Stimulated activated naive CD8-positive, alpha-beta T cell treated with anti-CD3 and anti-CD28 coated beads, Interleukin-15, Interleukin-2, amounts not matched to agents 100 ng/mL and 50 ng/mL, for 24 hours (primary cell): ENCODE measurements at regions not wholly inside any gene's neighbourhood (a gene's known extent, or its start where the extent isn't known, plus 50 kb on each side); places are given as distances from the start of the nearest gene placed in this dataset.
"Not testable (repeated sequence)": the region's sequence is repeated elsewhere in the genome, so short reads cannot be mapped to it uniquely, and the experiment has no call there.

Source experiments
- H3K27ac Mint-ChIP-seq: one replicate; pipeline ENCODE4 v1.8.0; 2021; ENCODE audit warnings: mild to moderate bottlenecking, mixed read lengths
- H3K27me3 Mint-ChIP-seq: one replicate; pipeline ENCODE4 v1.8.0; 2021; ENCODE audit warnings: mixed read lengths
- H3K36me3 Mint-ChIP-seq: one replicate; pipeline ENCODE4 v1.8.0; 2021; ENCODE audit warnings: low read depth, mixed read lengths
- H3K4me1 Mint-ChIP-seq: one replicate; pipeline ENCODE4 v1.8.0; 2021; ENCODE audit warnings: low read depth, mixed read lengths
- H3K4me3 Mint-ChIP-seq: one replicate; pipeline ENCODE4 v1.8.0; 2021; ENCODE audit warnings: mild to moderate bottlenecking, mixed read lengths
- H3K9me3 Mint-ChIP-seq: one replicate; pipeline ENCODE4 v1.8.0; 2021; ENCODE audit warnings: mixed read lengths

- Mint-ChIP-seq H3K4me3 (no peak overlapping the region), H3K27me3 (peaks cover 23% of the 10 kb centered on the region), H3K36me3 (no peaks in the 10 kb centered on the region), H3K4me1 (peaks cover 15% of the 10 kb centered on the region), H3K9me3 (peaks cover 23% of the 10 kb centered on the region), H3K27ac (no peak overlapping the region)
Measured at GRCh38 chr6:135655055-135655454, 157.5 kb upstream of the AHI1 start.

- Mint-ChIP-seq H3K27ac (no peak overlapping the region), H3K4me1 (peaks cover 5% of the 10 kb centered on the region), H3K9me3 (peaks cover 19% of the 10 kb centered on the region), H3K27me3 (peaks cover 30% of the 10 kb centered on the region), H3K4me3 (no peak overlapping the region), H3K36me3 (no peaks in the 10 kb centered on the region)
Measured at GRCh38 chr6:135657207-135657606, 159.7 kb upstream of the AHI1 start.

GRCh38 chr6:135658481-135658880 is 160.9 kb upstream of the AHI1 start:
- peaks cover 4% of the 10 kb centered on the region for H3K4me1 Mint-ChIP-seq
- no peak overlapping the region for H3K4me3 Mint-ChIP-seq
- H3K36me3 Mint-ChIP-seq, result no peaks in the 10 kb centered on the region
- H3K9me3 Mint-ChIP-seq, result peaks cover 19% of the 10 kb centered on the region
- no peak overlapping the region for H3K27ac Mint-ChIP-seq
- peaks cover 38% of the 10 kb centered on the region for H3K27me3 Mint-ChIP-seq

- Mint-ChIP-seq H3K27ac (no peak overlapping the region), H3K36me3 (no peaks in the 10 kb centered on the region)
Measured at GRCh38 chr6:135658916-135659315, 161.4 kb upstream of the AHI1 start.

GRCh38 chr6:135664527-135664926 is 167.0 kb upstream of the AHI1 start:
- no peaks in the 10 kb centered on the region for H3K36me3 Mint-ChIP-seq
- H3K4me1 Mint-ChIP-seq, result peaks cover 7% of the 10 kb centered on the region
- peaks cover 3% of the 10 kb centered on the region for H3K9me3 Mint-ChIP-seq
- peaks cover 30% of the 10 kb centered on the region for H3K27me3 Mint-ChIP-seq
- H3K27ac Mint-ChIP-seq, result no peak overlapping the region
- H3K4me3 Mint-ChIP-seq, result no peak overlapping the region

More at GRCh38 chr6:135658916-135659315, 161.4 kb upstream of the AHI1 start:
- H3K4me3 Mint-ChIP-seq, result no peak overlapping the region
- peaks cover 4% of the 10 kb centered on the region for H3K4me1 Mint-ChIP-seq
- H3K27me3 Mint-ChIP-seq, result peaks cover 39% of the 10 kb centered on the region
- H3K9me3 Mint-ChIP-seq, result peaks cover 18% of the 10 kb centered on the region

GRCh38 chr6:135665935-135666334 is 168.4 kb upstream of the AHI1 start:
- peaks cover 30% of the 10 kb centered on the region for H3K27me3 Mint-ChIP-seq
- peaks cover 7% of the 10 kb centered on the region for H3K4me1 Mint-ChIP-seq
- no peak overlapping the region for H3K4me3 Mint-ChIP-seq
- no peak overlapping the region for H3K27ac Mint-ChIP-seq
- H3K9me3 Mint-ChIP-seq, result peaks cover 3% of the 10 kb centered on the region
- H3K36me3 Mint-ChIP-seq, result no peaks in the 10 kb centered on the region

- H3K27ac Mint-ChIP-seq, result no peak overlapping the region
- H3K9me3 Mint-ChIP-seq, result peaks cover 3% of the 10 kb centered on the region
- no peaks in the 10 kb centered on the region for H3K36me3 Mint-ChIP-seq
- peaks cover 7% of the 10 kb centered on the region for H3K4me1 Mint-ChIP-seq
- no peak overlapping the region for H3K4me3 Mint-ChIP-seq
- peaks cover 21% of the 10 kb centered on the region for H3K27me3 Mint-ChIP-seq
Measured at GRCh38 chr6:135667691-135668455, 170.3 kb upstream of the AHI1 start.

- Mint-ChIP-seq H3K27me3 (peaks cover 5% of the 10 kb centered on the region), H3K9me3 (no peaks in the 10 kb centered on the region), H3K4me3 (no peak overlapping the region), H3K36me3 (no peaks in the 10 kb centered on the region), H3K27ac (no peak overlapping the region), H3K4me1 (peaks cover 29% of the 10 kb centered on the region)
Measured at GRCh38 chr6:135672256-135672655, 174.7 kb upstream of the AHI1 start.

GRCh38 chr6:135673501-135674309 is 176.2 kb upstream of the AHI1 start:
- Mint-ChIP-seq H3K27me3 (no peaks in the 10 kb centered on the region), H3K36me3 (no peaks in the 10 kb centered on the region), H3K9me3 (no peaks in the 10 kb centered on the region), H3K27ac (peak overlapping the region; percentile 62), H3K4me1 (peaks cover 27% of the 10 kb centered on the region), H3K4me3 (no peak overlapping the region)

GRCh38 chr6:135675026-135675425 is 176.5 kb upstream of the PDE7B start:
- peaks cover 28% of the 10 kb centered on the region for H3K4me1 Mint-ChIP-seq
- no peaks in the 10 kb centered on the region for H3K9me3 Mint-ChIP-seq
- no peaks in the 10 kb centered on the region for H3K27me3 Mint-ChIP-seq
- no peaks in the 10 kb centered on the region for H3K36me3 Mint-ChIP-seq
- H3K4me3 Mint-ChIP-seq, result no peak overlapping the region
- peak overlapping the region; percentile 75 for H3K27ac Mint-ChIP-seq

- peak overlapping the region; percentile 23 for H3K27ac Mint-ChIP-seq
- H3K4me1 Mint-ChIP-seq, result peaks cover 28% of the 10 kb centered on the region
- H3K36me3 Mint-ChIP-seq, result no peaks in the 10 kb centered on the region
- H3K27me3 Mint-ChIP-seq, result no peaks in the 10 kb centered on the region
- no peaks in the 10 kb centered on the region for H3K9me3 Mint-ChIP-seq
- H3K4me3 Mint-ChIP-seq, result no peak overlapping the region
Measured at GRCh38 chr6:135675862-135676261, 175.6 kb upstream of the PDE7B start.

- H3K9me3 Mint-ChIP-seq, result no peaks in the 10 kb centered on the region
- no peak overlapping the region for H3K4me3 Mint-ChIP-seq
- no peak overlapping the region for H3K27ac Mint-ChIP-seq
- peaks cover 3% of the 10 kb centered on the region for H3K4me1 Mint-ChIP-seq
- H3K36me3 Mint-ChIP-seq, result no peaks in the 10 kb centered on the region
- H3K27me3 Mint-ChIP-seq, result no peaks in the 10 kb centered on the region
Measured at GRCh38 chr6:135680964-135681913, 170.3 kb upstream of the PDE7B start.

GRCh38 chr6:135686784-135687301 is 164.7 kb upstream of the PDE7B start:
- no peaks in the 10 kb centered on the region for H3K27me3 Mint-ChIP-seq
- H3K9me3 Mint-ChIP-seq, result no peaks in the 10 kb centered on the region
- H3K4me3 Mint-ChIP-seq, result no peak overlapping the region
- no peak overlapping the region for H3K27ac Mint-ChIP-seq
- H3K36me3 Mint-ChIP-seq, result no peaks in the 10 kb centered on the region
- H3K4me1 Mint-ChIP-seq, result peaks cover 19% of the 10 kb centered on the region

- not testable (repeated sequence) for H3K27me3 Mint-ChIP-seq, H3K9me3 Mint-ChIP-seq, H3K36me3 Mint-ChIP-seq, H3K4me3 Mint-ChIP-seq, H3K27ac Mint-ChIP-seq
- peaks cover 25% of the 10 kb centered on the region for H3K4me1 Mint-ChIP-seq
Measured at GRCh38 chr6:135688476-135688875, 163.0 kb upstream of the PDE7B start.
